GM21447 (cell line): ENCODE measurements at regions not wholly inside any gene's neighbourhood (a gene's known extent, or its start where the extent isn't known, plus 50 kb on each side); places are given as distances from the start of the nearest gene placed in this dataset.
A peak's percentile ranks its signal among the peaks of the same experiment; 100 is the strongest.

Source experiments
- ATAC-seq: cut with Tn5 transposase; IDR thresholded peaks from one replicate; pipeline ENCODE4 v1.9.1; 2021; ENCODE audit not compliant: unreplicated experiment

- no peak for ATAC-seq
Observed at GRCh38 chr2:225340923-225341322, 58.6 kb upstream of the NYAP2 start.

- ATAC-seq, result no peak
Observed at GRCh38 chr2:225337183-225337582, 62.3 kb upstream of the NYAP2 start.

DNA sequence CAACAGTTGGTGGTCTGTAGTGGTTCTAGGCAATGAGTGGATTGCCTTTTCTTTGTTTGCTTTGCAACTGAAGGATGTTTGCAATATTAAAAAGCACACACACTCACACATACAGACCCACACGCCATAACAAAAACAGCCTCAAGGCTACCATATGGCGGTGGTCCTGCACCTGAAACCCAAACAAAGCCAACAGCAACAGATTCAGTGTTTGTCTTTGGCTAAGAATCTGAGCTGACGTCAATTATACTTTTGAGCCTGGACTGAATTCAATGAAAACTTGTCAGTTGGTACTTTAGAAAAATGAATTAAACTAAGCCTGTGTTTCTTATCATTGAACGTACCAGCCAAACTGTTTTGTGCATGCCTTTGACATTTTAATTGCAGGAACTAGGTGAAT is 65.0 kb upstream of the NYAP2 start:
- no peak for ATAC-seq

DNA sequence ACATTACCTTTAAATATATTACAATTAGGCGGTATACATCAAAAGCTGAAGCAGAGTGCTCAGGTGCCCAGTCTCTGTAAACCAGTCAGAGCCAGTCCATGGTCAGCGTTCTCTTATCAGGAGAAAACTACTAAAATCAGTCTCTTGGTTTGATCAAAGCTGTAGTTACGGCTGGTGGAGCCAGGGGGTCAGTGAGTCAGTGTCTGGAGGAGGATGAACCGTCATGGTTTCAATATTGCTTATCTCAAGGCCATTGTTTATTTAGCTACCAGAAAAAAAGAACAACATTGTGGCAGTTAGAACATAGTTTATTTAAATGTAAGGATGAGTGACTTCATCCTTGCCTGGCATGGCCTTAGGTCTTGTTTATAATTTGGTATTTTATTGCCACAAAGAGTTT is 71.3 kb upstream of the NYAP2 start:
- ATAC-seq, result no peak

DNA sequence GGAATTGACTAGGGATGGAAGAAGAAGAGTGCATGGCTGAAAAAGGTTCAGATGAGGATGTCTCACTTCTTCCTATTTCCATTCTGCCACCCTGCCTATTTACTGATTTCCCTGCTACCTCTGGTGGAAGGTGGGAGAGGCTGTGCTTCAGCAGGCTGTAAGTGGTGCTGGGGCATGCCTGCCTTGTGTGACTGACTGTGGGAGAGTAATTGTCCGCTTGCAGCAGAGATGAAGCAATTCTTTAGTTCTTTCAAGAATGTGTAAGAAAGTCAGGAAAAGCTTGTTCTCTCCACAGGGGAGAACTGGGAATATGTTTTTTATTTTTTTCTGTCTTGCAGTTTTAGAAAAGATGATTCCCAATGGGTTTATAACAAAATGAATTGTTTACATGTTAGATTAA is 72.5 kb upstream of the NYAP2 start:
- ATAC-seq, result no peak

- no peak for ATAC-seq
Observed at GRCh38 chr2:225319872-225320271, 79.6 kb upstream of the NYAP2 start.

GRCh38 chr2:225318440-225318839 is 81.1 kb upstream of the NYAP2 start:
- no peak for ATAC-seq

DNA sequence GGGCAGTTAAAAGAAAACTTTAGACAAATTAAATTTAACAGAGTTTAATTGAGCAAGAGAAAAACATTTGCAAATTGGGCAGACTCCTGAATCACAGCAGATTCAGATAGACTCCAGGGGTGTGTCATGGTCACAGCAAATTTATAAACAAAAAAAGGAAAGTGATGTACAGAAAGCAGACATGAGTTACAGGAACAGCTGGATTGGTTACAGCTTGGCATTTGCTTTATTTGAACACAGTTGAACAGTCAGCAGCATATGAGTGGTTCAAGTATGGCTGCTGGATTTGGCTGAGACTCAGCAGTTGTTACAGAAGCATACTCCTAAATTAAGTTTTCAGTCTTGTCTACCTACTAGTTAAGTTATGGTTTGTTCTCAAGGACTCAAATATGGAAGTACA is 82.3 kb upstream of the NYAP2 start:
- ATAC-seq, result no peak

- ATAC-seq, result no peak
Observed at GRCh38 chr2:225310745-225311144, 88.8 kb upstream of the NYAP2 start.

- ATAC-seq, result no peak
Observed at GRCh38 chr2:225309516-225309915, 90.0 kb upstream of the NYAP2 start.

GRCh38 chr2:225296951-225297350 is 102.6 kb upstream of the NYAP2 start:
- ATAC-seq, result no peak

- no peak for ATAC-seq
Observed at GRCh38 chr2:225295102-225295501, 104.4 kb upstream of the NYAP2 start.

DNA sequence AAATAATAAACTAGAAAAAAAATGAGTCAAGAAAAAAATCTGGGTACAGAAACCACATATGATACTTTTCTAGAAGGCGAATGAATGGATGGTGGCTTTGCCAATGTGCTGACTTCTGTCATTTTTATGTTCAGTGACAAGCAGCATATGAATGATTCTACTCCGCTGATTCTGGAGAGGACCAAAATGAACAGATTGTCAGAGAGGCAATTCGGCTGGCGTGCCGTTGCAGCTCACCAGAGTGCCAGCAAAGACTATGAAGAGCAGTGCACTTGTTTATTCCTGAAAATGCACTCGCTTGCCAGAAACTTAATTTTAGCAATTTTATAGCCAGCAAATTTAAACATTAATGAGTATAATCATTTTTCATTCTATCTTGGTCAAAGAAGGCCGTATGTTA is 105.9 kb upstream of the NYAP2 start:
- no peak for ATAC-seq

GRCh38 chr2:225290757-225291400 is 108.6 kb upstream of the NYAP2 start:
- ATAC-seq, result no peak

- ATAC-seq, result no peak
Observed at GRCh38 chr2:225289659-225290058, 109.9 kb upstream of the NYAP2 start.

GRCh38 chr2:225288986-225289385 is 110.5 kb upstream of the NYAP2 start:
- no peak for ATAC-seq

- ATAC-seq, result peak; percentile 90
Observed at GRCh38 chr2:225282858-225283710, 116.4 kb upstream of the NYAP2 start.

GRCh38 chr2:225276207-225276606 is 123.3 kb upstream of the NYAP2 start:
- ATAC-seq, result peak; percentile 80

- ATAC-seq, result no peak
Observed at GRCh38 chr2:225275443-225275842, 124.1 kb upstream of the NYAP2 start.

DNA sequence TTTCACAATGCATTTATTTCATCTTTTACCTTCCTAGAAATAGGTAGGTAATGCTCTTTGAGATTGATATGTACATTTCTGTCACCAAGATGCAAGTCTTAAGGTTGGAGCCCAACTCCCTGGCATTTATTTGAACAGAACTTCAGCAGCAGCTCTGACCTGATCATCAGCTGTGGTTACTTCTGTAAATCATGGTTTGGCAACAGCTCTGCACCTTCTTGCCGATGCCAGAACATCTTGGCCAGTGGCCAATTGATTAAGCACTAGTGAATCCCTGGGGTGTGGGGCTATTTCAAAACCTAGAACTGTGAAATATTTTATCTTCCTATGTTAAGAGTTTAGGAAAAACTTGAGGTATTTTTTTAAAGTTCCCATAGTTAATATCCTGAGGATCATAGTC is 124.8 kb upstream of the NYAP2 start:
- ATAC-seq, result peak; percentile 31

- ATAC-seq, result no peak
Observed at GRCh38 chr2:225272173-225272572, 127.3 kb upstream of the NYAP2 start.

- peak; percentile 100 for ATAC-seq
Observed at GRCh38 chr2:225270861-225271260, 128.6 kb upstream of the NYAP2 start.

GRCh38 chr2:225270053-225270452 is 129.5 kb upstream of the NYAP2 start:
- ATAC-seq, result no peak
